WI38 (cell line): ENCODE measurements at regions not wholly inside any gene's neighbourhood (a gene's known extent, or its start where the extent isn't known, plus 50 kb on each side); places are given as distances from the start of the nearest gene placed in this dataset.

Experiments used
- H3K4me3 ChIP-seq: 2 replicates; pipeline ENCODE4 v1.5.1; 2011; ENCODE audit warnings: low read depth, mild to moderate bottlenecking, control low read depth, low read length
- TF ChIP-seq, protein P1 (sequence below): IDR thresholded peaks from 2 replicates; pipeline ENCODE4 v1.5.1; 2012; ENCODE audit warnings: low read depth, mild to moderate bottlenecking, control low read depth, low read length

DNA sequence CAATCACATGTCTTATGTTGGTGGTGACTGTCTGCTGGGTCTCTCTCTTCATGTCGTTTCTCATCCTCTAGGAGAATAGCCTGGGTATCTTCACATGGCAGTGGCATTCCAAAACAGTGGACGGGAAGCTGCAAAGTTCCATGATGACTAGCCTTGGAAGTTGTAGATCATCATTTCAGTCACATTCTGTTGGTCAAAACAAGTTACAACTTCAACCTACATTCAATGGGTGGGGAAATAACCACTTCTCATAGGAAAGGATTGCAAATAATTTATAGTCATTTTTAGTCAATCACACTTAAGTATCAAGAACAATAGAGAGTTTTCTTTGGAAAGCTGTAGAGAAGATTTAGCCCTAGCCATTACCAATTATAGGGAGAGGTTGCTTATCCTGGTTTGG lies 395.0 kb upstream of the CDH2 start:
- TF ChIP-seq, protein P1, sequence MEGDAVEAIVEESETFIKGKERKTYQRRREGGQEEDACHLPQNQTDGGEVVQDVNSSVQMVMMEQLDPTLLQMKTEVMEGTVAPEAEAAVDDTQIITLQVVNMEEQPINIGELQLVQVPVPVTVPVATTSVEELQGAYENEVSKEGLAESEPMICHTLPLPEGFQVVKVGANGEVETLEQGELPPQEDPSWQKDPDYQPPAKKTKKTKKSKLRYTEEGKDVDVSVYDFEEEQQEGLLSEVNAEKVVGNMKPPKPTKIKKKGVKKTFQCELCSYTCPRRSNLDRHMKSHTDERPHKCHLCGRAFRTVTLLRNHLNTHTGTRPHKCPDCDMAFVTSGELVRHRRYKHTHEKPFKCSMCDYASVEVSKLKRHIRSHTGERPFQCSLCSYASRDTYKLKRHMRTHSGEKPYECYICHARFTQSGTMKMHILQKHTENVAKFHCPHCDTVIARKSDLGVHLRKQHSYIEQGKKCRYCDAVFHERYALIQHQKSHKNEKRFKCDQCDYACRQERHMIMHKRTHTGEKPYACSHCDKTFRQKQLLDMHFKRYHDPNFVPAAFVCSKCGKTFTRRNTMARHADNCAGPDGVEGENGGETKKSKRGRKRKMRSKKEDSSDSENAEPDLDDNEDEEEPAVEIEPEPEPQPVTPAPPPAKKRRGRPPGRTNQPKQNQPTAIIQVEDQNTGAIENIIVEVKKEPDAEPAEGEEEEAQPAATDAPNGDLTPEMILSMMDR, result no peak

DNA sequence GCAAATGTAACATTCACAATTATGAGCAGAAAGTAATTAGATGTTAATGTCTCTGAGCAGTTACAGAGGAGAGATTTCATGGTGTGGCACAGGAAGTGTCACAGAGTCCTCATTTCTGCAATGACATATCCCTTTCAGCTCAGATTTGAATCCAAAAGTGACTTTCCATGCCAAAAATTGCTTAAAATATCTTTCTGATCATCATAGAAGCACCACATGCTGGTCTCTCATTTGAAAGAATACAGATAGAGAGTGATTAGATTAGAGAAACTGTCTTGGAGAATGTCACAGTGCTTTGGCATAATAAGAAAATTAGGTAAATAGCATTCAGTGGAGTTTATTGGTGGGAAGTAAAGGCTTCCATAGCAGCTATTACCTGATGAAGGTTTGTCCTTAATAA lies 383.4 kb upstream of the CDH2 start:
- H3K4me3 ChIP-seq, result no peak overlapping the region
- TF ChIP-seq, protein P1, result no peak

More for the DNA sequence above, 395.0 kb upstream of the CDH2 start:
- H3K4me3 ChIP-seq, result no peak overlapping the region

DNA sequence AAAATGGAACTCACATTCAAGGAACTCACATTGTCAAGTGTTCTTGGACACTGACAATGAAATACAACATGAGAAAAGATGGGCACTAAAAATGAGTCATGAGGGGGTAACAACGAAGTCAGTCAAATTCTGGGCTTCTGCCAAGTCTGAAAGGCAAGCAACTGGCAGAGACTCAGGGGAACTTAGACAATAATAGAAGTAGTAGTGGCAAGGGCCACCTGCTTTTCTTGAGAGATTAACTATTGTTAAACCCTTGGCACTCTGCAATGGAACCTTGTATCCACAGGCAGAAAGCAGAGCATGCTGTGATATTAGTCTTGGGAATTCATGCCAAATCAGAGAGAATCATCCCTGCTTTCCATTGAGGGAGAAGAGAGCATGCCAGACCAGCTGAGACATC lies 382.6 kb upstream of the CDH2 start:
- TF ChIP-seq, protein P1, result no peak

DNA sequence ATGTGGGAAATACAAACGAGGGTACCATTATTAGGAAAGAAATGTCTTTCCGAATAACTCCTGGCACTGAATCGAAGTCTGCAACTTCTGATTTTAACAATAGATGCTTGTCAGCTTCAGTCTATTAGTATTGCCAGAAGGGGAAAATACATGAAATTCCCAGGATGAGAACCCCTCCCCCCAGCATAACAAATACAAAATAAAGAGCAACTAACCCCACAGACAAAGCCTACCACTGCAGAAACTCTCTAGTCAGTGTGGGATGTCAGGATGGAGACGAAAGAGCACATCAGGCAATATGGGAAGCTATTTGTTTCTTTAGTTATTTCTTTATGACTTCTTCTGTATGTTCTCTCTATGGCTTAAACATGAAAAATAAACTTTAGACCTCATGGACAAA lies 365.0 kb upstream of the CDH2 start:
- TF ChIP-seq, protein P1, result no peak
- H3K4me3 ChIP-seq, result no peak overlapping the region

More for the DNA sequence above, 382.6 kb upstream of the CDH2 start:
- no peak overlapping the region for H3K4me3 ChIP-seq

DNA sequence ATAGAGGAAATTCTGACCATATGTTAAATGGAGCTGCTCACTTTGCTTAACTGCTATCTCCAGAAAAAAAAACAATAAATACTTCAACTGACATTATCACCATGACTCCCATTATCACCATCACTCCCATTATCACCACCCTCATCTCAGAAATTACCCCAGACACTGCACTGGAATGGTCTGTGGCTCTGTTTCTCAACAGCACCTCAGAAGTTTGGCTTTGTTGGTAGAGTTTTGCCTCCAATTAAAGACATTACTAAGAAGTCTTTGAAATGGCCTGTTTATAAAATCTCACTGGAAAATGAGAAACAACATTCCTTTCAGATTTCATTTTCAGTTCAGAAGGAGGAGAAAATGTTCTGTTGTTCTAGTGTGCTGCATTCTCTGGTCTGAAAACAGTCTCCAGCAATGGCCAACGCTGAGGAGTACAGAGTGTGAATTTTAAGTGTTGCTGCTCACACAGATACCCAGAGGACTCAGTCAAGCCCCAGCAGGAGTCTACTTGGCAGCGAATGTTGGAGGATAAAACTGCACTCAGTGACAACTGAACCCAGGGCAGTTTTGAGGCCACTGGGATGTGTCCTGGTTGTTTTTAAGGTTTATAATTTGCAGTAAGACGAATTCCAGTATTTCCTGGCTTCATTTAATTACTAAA lies 364.5 kb upstream of the CDH2 start:
- no peak overlapping the region for H3K4me3 ChIP-seq
- TF ChIP-seq, protein P1, result no peak

DNA sequence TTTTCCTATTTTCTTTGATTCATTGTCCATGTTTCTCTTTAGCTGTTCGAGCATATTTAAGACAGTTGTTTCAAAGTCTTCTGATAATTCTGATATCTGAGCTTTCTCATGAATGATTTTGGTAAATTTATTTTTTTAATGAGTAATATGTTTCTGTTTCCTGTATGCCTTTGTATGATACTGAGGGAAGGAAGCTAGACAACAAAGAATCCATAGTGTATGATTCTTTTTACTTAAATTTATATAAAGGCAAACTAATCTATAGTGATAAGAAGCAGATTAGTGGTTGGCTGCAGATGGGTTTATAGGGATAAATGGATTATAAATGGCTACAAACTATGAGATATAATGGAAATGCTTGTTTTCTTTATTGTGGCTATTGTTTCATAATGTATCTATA lies 352.7 kb upstream of the CDH2 start:
- TF ChIP-seq, protein P1, result no peak
- no peak overlapping the region for H3K4me3 ChIP-seq

DNA sequence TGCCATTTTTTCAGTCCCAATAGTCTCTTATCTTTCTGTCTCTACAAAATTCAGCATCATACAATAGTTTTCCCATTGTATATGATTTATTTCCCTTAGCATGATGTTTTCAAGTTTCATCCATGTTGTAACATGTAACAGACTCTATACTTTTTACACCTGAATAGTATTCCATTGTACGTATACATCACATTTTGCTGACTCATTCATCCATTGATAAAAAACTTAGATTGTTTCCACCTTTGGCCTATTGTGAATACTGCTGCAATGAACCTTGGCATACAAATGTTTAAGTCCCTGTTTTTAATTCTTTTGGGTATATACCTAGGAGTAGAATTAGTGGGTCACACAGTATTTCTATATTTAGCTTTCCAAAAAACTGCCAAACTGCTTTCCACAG lies 349.3 kb upstream of the CDH2 start:
- H3K4me3 ChIP-seq, result no peak overlapping the region
- TF ChIP-seq, protein P1, result no peak
